ENCODE measurements at regions not wholly inside any gene's neighbourhood (a gene's known extent, or its start where the extent isn't known, plus 50 kb on each side); places are given as distances from the start of the nearest gene placed in this dataset.

DNA sequence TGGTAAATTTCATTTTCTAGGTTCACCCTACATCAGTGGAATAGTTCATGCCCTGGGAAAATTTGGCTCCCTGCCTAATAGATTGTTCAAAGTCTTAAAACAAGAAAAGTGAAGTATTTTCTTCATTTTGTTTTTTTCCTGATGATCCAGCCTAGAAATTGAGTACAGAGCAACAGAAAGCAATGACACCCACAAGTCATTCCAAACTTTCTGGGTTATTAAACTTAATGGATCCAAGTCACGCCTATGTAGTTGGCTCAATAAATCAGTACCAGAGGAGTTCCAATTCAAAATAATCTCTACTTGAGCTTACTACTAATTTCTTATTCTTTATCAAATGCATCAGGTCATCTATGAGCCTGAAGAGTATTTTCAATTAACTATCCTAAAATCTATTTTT, 937.6 kb upstream of the SLIT2 start:
- no peak for TF ChIP-seq EZH2 (IDR thresholded peaks at IDR 0.05; ENCODE audit: low read depth)
- TF ChIP-seq, protein P1, sequence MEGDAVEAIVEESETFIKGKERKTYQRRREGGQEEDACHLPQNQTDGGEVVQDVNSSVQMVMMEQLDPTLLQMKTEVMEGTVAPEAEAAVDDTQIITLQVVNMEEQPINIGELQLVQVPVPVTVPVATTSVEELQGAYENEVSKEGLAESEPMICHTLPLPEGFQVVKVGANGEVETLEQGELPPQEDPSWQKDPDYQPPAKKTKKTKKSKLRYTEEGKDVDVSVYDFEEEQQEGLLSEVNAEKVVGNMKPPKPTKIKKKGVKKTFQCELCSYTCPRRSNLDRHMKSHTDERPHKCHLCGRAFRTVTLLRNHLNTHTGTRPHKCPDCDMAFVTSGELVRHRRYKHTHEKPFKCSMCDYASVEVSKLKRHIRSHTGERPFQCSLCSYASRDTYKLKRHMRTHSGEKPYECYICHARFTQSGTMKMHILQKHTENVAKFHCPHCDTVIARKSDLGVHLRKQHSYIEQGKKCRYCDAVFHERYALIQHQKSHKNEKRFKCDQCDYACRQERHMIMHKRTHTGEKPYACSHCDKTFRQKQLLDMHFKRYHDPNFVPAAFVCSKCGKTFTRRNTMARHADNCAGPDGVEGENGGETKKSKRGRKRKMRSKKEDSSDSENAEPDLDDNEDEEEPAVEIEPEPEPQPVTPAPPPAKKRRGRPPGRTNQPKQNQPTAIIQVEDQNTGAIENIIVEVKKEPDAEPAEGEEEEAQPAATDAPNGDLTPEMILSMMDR (conservative IDR thresholded peaks at IDR 0.05), result no peak

Data from PC-9 (cell line).